ENCODE measurements at regions not wholly inside any gene's neighbourhood (a gene's known extent, or its start where the extent isn't known, plus 50 kb on each side); places are given as distances from the start of the nearest gene placed in this dataset.

- TF ChIP-seq CTCF (IDR thresholded peaks at IDR 0.05) = no peak
- H3K9me3 ChIP-seq = no peaks in the 10 kb centered on the region
- no peaks in the 10 kb centered on the region for H3K4me1 ChIP-seq
- ATAC-seq (no peak), DNase-seq (peak in 1 of 4 donors; percentile 30)
- intact Hi-C loops (cut with DNase I) = no loop called here
- H3K27ac ChIP-seq = no peak overlapping the region
- H3K36me3 ChIP-seq = no peaks in the 10 kb centered on the region
- H3K4me3 ChIP-seq = no peak overlapping the region
- H3K27me3 ChIP-seq = no peaks in the 10 kb centered on the region
These were observed 442.6 kb upstream of the IGFBP3 start for GRCh38 chr7:46363688-46364087.

GRCh38 chr7:46360811-46361210, 439.7 kb upstream of the IGFBP3 start:
- no peaks in the 10 kb centered on the region for H3K9me3 ChIP-seq
- H3K4me1 ChIP-seq = no peaks in the 10 kb centered on the region
- H3K4me3 ChIP-seq = no peak overlapping the region
- no peaks in the 10 kb centered on the region for H3K36me3 ChIP-seq
- intact Hi-C loops (cut with DNase I) = no loop called here
- DNase-seq (no peak), ATAC-seq (no peak)
- H3K27ac ChIP-seq = no peak overlapping the region
- no peaks in the 10 kb centered on the region for H3K27me3 ChIP-seq
- TF ChIP-seq CTCF (IDR thresholded peaks at IDR 0.05) = no peak

GRCh38 chr7:46360296-46360695, 439.2 kb upstream of the IGFBP3 start:
- intact Hi-C loops (cut with DNase I) = no loop called here
- no peak for TF ChIP-seq CTCF (IDR thresholded peaks at IDR 0.05)
- no peak for DNase-seq

GRCh38 chr7:46357851-46358250, 436.8 kb upstream of the IGFBP3 start:
- H3K36me3 ChIP-seq = no peaks in the 10 kb centered on the region
- intact Hi-C loops (cut with DNase I) = loop anchor here in 1 of 2 donors (10.0 kb wide), 1 partner anchor 433 kb away; the partner anchor contains the start of gene IGFBP3
- no peak overlapping the region for H3K4me3 ChIP-seq
- no peaks in the 10 kb centered on the region for H3K27me3 ChIP-seq
- no peak overlapping the region for H3K27ac ChIP-seq
- H3K4me1 ChIP-seq = no peaks in the 10 kb centered on the region
- no peak for TF ChIP-seq CTCF (IDR thresholded peaks at IDR 0.05)
- DNase-seq = no peak
- ATAC-seq = no peak
- no peaks in the 10 kb centered on the region for H3K9me3 ChIP-seq

More at GRCh38 chr7:46360296-46360695, 439.2 kb upstream of the IGFBP3 start:
- no peaks in the 10 kb centered on the region for H3K27me3 ChIP-seq
- H3K4me1 ChIP-seq = no peaks in the 10 kb centered on the region
- no peak overlapping the region for H3K27ac ChIP-seq
- H3K9me3 ChIP-seq = no peaks in the 10 kb centered on the region
- H3K4me3 ChIP-seq = no peak overlapping the region
- no peak for ATAC-seq
- no peaks in the 10 kb centered on the region for H3K36me3 ChIP-seq

- H3K4me1 ChIP-seq = no peaks in the 10 kb centered on the region
- intact Hi-C loops (cut with DNase I) = loop anchor here in 1 of 2 donors (10.0 kb wide), 1 partner anchor 432 kb away; the partner anchor contains the start of gene IGFBP3
These were observed 436.2 kb upstream of the IGFBP3 start for GRCh38 chr7:46357290-46357689.

More at GRCh38 chr7:46357290-46357689, 436.2 kb upstream of the IGFBP3 start:
- H3K27me3 ChIP-seq = no peaks in the 10 kb centered on the region
- no peak for TF ChIP-seq CTCF (IDR thresholded peaks at IDR 0.05)
- H3K36me3 ChIP-seq = no peaks in the 10 kb centered on the region
- no peaks in the 10 kb centered on the region for H3K9me3 ChIP-seq
- no peak overlapping the region for H3K4me3 ChIP-seq
- ATAC-seq (no peak), DNase-seq (no peak)
- no peak overlapping the region for H3K27ac ChIP-seq

Data from left lung (tissue), 4 donors.